GM12878 (cell line): ENCODE measurements at regions not wholly inside any gene's neighbourhood (a gene's known extent, or its start where the extent isn't known, plus 50 kb on each side); places are given as distances from the start of the nearest gene placed in this dataset.

Experiments used
- ATAC-seq: fragments of 200-7000 bp; cut with Tn5 transposase; 3 replicates; pipeline ENCODE4 v1.9.1; 2020; ENCODE audit warnings: mild to moderate bottlenecking, moderate library complexity
- BruUV-seq: library from RNA; stranded (reverse); fragments of 400-500 nt; replicated peaks from 2 replicates; lab custom pipeline; 2021; lab: Mats Ljungman, UMichigan
- CTCF ChIA-PET: fragments of 300-600 bp; sonication (Branson Sonifier 250); formaldehyde crosslinking; extraction: SDS; loops from one replicate; lab custom pipeline; 2021; ENCODE audit warnings: inconsistent platforms; lab: Yijun Ruan, JAX
- POLR2A ChIA-PET: fragments of 350-600 bp; formaldehyde crosslinking; extraction: SDS; loops from one replicate; lab custom pipeline; 2021; ENCODE audit warnings: inconsistent platforms; lab: Charles Lee
- RAD21 ChIA-PET: fragments of 300-600 bp; sonication (Branson Sonifier 250); formaldehyde crosslinking; loops from one replicate; lab custom pipeline; 2023; ENCODE audit warnings: antibody characterized with exemption; ENCODE audit not compliant: unreplicated experiment; lab: Charles Lee
- SMC1A ChIA-PET: fragments of 300-600 bp; sonication (Branson Sonifier 250); formaldehyde crosslinking; loops from one replicate; lab custom pipeline; 2023; ENCODE audit not compliant: unreplicated experiment, uncharacterized antibody; lab: Charles Lee
- DNase-seq: peaks from one replicate; pipeline ENCODE4 v3.0.0-alpha.2; 2011; ENCODE audit warnings: low read depth, low spot score
- FAIRE-seq: peaks from 3 replicates; lab custom pipeline; 2011; peaks lifted over from hg19 to GRCh38; lab: Jason Lieb, UNC
- H2AFZ ChIP-seq: 2 replicates; pipeline ENCODE4 v1.6.0; 2011; ENCODE audit warnings: low read depth, low read length, control low read depth; ENCODE audit not compliant: control insufficient read depth
- H3K27ac ChIP-seq: 2 replicates; pipeline ENCODE4 v1.5.1; 2011; ENCODE audit warnings: control low read depth; ENCODE audit not compliant: control insufficient read depth, insufficient read depth
- H3K27me3 ChIP-seq, 2 experiments: replicated peaks in 1 of 2; 2 replicates each; pipeline versions ENCODE4 v1.6.0 to v1.6.1; 2011; ENCODE audit warnings: low read length in 1 of 2; ENCODE audit not compliant: control insufficient read depth in 2 of 2, insufficient read depth in 2 of 2
- H3K36me3 ChIP-seq, 2 experiments: 2 replicates each; pipeline ENCODE4 v1.5.1; 2011; ENCODE audit warnings: low read length in 1 of 2; ENCODE audit not compliant: control insufficient read depth in 2 of 2, insufficient read depth in 2 of 2
- H3K4me1 ChIP-seq: 2 replicates; pipeline ENCODE4 v1.6.1; 2011; ENCODE audit warnings: mild to moderate bottlenecking, low read length, moderate library complexity, mixed read lengths; ENCODE audit not compliant: control insufficient read depth, insufficient read depth
- H3K4me2 ChIP-seq: 2 replicates; pipeline ENCODE4 v1.6.0; 2011; ENCODE audit warnings: control low read depth; ENCODE audit not compliant: control insufficient read depth, insufficient read depth
- H3K4me3 ChIP-seq: fragments of 200-600 bp; sonication (generic); 2 replicates; pipeline ENCODE4 v1.5.1; 2016
- H3K79me2 ChIP-seq: 2 replicates; pipeline ENCODE4 v1.6.0; 2011; ENCODE audit warnings: low read length; ENCODE audit not compliant: control insufficient read depth, insufficient read depth
- H3K9ac ChIP-seq: 2 replicates; pipeline ENCODE4 v1.8.0; 2011; ENCODE audit warnings: low read length, control low read depth, mixed read lengths; ENCODE audit not compliant: control insufficient read depth, insufficient read depth
- H3K9me3 ChIP-seq: replicated peaks from 3 replicates; pipeline ENCODE4 v1.5.1; 2011; ENCODE audit warnings: mild to moderate bottlenecking, low read length; ENCODE audit not compliant: control insufficient read depth, insufficient read depth
- H4K20me1 ChIP-seq: 2 replicates; pipeline ENCODE4 v1.6.0; 2011; ENCODE audit not compliant: control insufficient read depth, insufficient read depth
- ATF3 ChIP-seq: IDR thresholded peaks from 2 replicates; pipeline ENCODE4 v1.6.1; 2011; ENCODE audit warnings: low read depth, mild to moderate bottlenecking, low read length, moderate library complexity, borderline replicate concordance; ENCODE audit errors: extremely low read depth
- CBX5 ChIP-seq: sonication (generic); IDR thresholded peaks from 2 replicates; pipeline ENCODE4 v1.6.1; 2016; ENCODE audit warnings: low read depth, moderate library complexity, mild to moderate bottlenecking, inconsistent platforms
- EGR1 ChIP-seq, 2 experiments: IDR thresholded peaks; 1 replicate in 1 of 2; 2 replicates in 1 of 2; pipeline ENCODE4 v1.6.1; 2011 to 2012; ENCODE audit warnings: low read depth in 2 of 2, low read length in 2 of 2, borderline replicate concordance in 1 of 2, mild to moderate bottlenecking in 1 of 2, moderate library complexity in 1 of 2
- MYC ChIP-seq: IDR thresholded peaks from 2 replicates; pipeline ENCODE4 v1.6.1; 2011; ENCODE audit warnings: mild to moderate bottlenecking, low read length, moderate library complexity, inconsistent platforms; ENCODE audit not compliant: insufficient read depth, insufficient replicate concordance, insufficient read length, severe bottlenecking
- NR2C1 ChIP-seq: fragments of 450-650 bp; IDR thresholded peaks from 2 replicates; pipeline ENCODE4 v1.6.1; 2017; ENCODE audit warnings: antibody characterized with exemption, mild to moderate bottlenecking, moderate library complexity
- RCOR1 ChIP-seq: conservative IDR thresholded peaks from 2 replicates; pipeline ENCODE4 v1.6.1; 2012; ENCODE audit warnings: low read depth, low read length, improper control_type of control experiment
- WGBS: methylation state at CpG from one replicate; pipeline ENCODE4 v1.1.6; 2016; ENCODE audit warnings: low lambda C conversion rate; ENCODE audit not compliant: insufficient replicate concordance, insufficient coverage; ENCODE audit errors: missing lambda C conversion rate; 5-methylcytosine and 5-hydroxymethylcytosine counted together
- in situ Hi-C: fragments of 300-500 bp; cut with MboI; formaldehyde crosslinking; loops from 9 replicates; pipeline ENCODE4 v1.14.3; 2018; ENCODE audit warnings: mixed read lengths
- intact Hi-C: fragments of 100-400 bp; cut with micrococcal nuclease; formaldehyde crosslinking; loops from one replicate; pipeline ENCODE4 v1.14.2; 2022; ENCODE audit not compliant: unreplicated experiment
- TF ChIP-seq, protein P1 (sequence below): fragments of 450-650 bp; IDR thresholded peaks from 2 replicates; pipeline ENCODE4 v1.6.1; 2014; ENCODE audit warnings: mild to moderate bottlenecking
- TF ChIP-seq, protein P2 (sequence below): IDR thresholded peaks from 2 replicates; pipeline ENCODE4 v1.6.1; 2012; ENCODE audit warnings: low read length, inconsistent platforms
- TF ChIP-seq, protein P3 (sequence below): fragments of 150-350 bp; IDR thresholded peaks from 2 replicates; pipeline ENCODE4 v1.6.1; 2014; ENCODE audit warnings: mild to moderate bottlenecking, low read depth, low read length

DNA sequence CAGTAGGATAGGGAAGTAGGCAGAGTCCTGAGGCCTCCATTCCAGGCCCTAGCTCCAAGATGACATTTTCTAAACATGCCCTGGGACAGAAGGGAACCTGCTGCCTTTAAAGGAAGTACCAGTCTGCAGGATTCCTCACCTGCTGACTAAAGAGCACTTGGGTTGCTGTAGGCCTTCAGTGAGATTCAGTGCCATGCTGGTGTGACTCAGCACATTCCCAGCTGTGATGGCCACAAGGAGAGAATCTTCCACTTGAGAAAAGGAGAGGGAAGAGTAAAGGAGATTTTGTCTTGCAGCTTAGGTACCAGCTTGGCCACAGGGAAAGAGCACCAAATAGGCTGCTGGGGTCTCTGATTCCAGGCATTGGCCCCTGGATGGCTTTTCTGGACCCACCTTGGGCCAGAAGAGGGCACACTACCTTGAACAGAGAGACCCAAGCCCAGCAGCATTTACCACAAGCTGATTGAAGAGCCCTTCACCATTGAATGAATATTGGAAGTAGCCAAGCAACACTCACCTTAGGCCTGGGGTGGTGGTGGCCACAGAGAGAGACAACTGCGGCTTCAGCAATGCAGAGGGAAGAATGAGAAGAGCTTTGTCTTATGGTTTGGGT is 498.3 kb downstream of the KCNH5 start:
- 9% methylated on average over 1 of the region's 1 CpG for WGBS
- Histone ChIP-seq H3K9me3 (no peaks in the 10 kb centered on the region), H3K36me3 (no peaks in the 10 kb centered on the region), H3K9ac (no peak overlapping the region), H3K4me2 (no peak overlapping the region), H3K79me2 (no peaks in the 10 kb centered on the region), H2AFZ (no peak overlapping the region)
- SMC1A ChIA-PET: no interaction called here
- intact Hi-C loops: no loop called here
- BruUV-seq: no TSS peak
- no peak for FAIRE-seq
- in situ Hi-C loops: no loop called here
- RAD21 ChIA-PET: no interaction called here
- CTCF ChIA-PET: interaction anchor here (0.6 kb wide), 1 partner anchor 313 kb away, joined by 4 read pairs; no protein-coding TSS in a partner anchor
- no peak for TF ChIP-seq EGR1 (IDR thresholded peaks at IDR 0.05; ENCODE audit: borderline replicate concordance in 1 of 2, low read depth in 2 of 2, low read length in 2 of 2)
- TF ChIP-seq, protein P1, sequence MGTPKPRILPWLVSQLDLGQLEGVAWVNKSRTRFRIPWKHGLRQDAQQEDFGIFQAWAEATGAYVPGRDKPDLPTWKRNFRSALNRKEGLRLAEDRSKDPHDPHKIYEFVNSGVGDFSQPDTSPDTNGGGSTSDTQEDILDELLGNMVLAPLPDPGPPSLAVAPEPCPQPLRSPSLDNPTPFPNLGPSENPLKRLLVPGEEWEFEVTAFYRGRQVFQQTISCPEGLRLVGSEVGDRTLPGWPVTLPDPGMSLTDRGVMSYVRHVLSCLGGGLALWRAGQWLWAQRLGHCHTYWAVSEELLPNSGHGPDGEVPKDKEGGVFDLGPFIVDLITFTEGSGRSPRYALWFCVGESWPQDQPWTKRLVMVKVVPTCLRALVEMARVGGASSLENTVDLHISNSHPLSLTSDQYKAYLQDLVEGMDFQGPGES: no peak
- TF ChIP-seq CBX5: no peak
- no peak for TF ChIP-seq MYC
- TF ChIP-seq RCOR1: no peak
- TF ChIP-seq, protein P2, sequence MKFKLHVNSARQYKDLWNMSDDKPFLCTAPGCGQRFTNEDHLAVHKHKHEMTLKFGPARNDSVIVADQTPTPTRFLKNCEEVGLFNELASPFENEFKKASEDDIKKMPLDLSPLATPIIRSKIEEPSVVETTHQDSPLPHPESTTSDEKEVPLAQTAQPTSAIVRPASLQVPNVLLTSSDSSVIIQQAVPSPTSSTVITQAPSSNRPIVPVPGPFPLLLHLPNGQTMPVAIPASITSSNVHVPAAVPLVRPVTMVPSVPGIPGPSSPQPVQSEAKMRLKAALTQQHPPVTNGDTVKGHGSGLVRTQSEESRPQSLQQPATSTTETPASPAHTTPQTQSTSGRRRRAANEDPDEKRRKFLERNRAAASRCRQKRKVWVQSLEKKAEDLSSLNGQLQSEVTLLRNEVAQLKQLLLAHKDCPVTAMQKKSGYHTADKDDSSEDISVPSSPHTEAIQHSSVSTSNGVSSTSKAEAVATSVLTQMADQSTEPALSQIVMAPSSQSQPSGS: no peak
- TF ChIP-seq, protein P3, sequence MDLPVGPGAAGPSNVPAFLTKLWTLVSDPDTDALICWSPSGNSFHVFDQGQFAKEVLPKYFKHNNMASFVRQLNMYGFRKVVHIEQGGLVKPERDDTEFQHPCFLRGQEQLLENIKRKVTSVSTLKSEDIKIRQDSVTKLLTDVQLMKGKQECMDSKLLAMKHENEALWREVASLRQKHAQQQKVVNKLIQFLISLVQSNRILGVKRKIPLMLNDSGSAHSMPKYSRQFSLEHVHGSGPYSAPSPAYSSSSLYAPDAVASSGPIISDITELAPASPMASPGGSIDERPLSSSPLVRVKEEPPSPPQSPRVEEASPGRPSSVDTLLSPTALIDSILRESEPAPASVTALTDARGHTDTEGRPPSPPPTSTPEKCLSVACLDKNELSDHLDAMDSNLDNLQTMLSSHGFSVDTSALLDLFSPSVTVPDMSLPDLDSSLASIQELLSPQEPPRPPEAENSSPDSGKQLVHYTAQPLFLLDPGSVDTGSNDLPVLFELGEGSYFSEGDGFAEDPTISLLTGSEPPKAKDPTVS: no peak
- no peak for TF ChIP-seq NR2C1
- TF ChIP-seq ATF3: no peak
- TF ChIP-seq, all 136 proteins: peak for 0
- Histone ChIP-seq H3K27ac (no peak overlapping the region), H3K27me3 (no peaks in the 10 kb centered on the region), H3K4me1 (no peaks in the 10 kb centered on the region), H4K20me1 (no peaks in the 10 kb centered on the region), H3K4me3 (no peak overlapping the region)
- no peak for DNase-seq
- POLR2A ChIA-PET: no interaction called here
- no peak for ATAC-seq
